ENCODE measurements at regions not wholly inside any gene's neighbourhood (a gene's known extent, or its start where the extent isn't known, plus 50 kb on each side); places are given as distances from the start of the nearest gene placed in this dataset.

GRCh38 chr2:3982160-3982559 lies 278.8 kb downstream of the DCDC2C start:
- H3K4me2 ChIP-seq (ENCODE audit: low read length) = no peak overlapping the region
- DNase-seq (ENCODE audit: low read depth, low spot score) = no peak
- no peaks in the 10 kb centered on the region for H3K9me3 ChIP-seq (ENCODE audit: control insufficient read depth in 1 of 2, insufficient read depth in 1 of 2, low read depth in 1 of 2, low read length in 2 of 2)
- H2AFZ ChIP-seq (ENCODE audit: low read depth, low read length, poor library complexity, severe bottlenecking) = no peak overlapping the region
- CTCF ChIA-PET = no interaction called here
- no peaks in the 10 kb centered on the region for H3K27me3 ChIP-seq (ENCODE audit: insufficient read depth, low read length)
- BruUV-seq (replicated peaks) = no TSS peak
- intact Hi-C loops (cut with micrococcal nuclease) = no loop called here
- no peaks in the 10 kb centered on the region for H3K79me2 ChIP-seq (ENCODE audit: insufficient read depth, low read length)
- RAD21 ChIA-PET (ENCODE audit: low non-redundant PET in 1 of 2, low total read pairs in 2 of 2, uncharacterized antibody in 2 of 2, unreplicated experiment in 2 of 2) = no interaction called here
- H3K4me3 ChIP-seq (replicated peaks in 1 of 2; ENCODE audit: low read depth in 1 of 2, low read length in 2 of 2) = no peak overlapping the region
- H4K20me1 ChIP-seq (ENCODE audit: insufficient read depth) = no peaks in the 10 kb centered on the region
- no peak overlapping the region for H3K27ac ChIP-seq (ENCODE audit: low read depth, low read length)
- TF ChIP-seq ELF1 (IDR thresholded peaks at IDR 0.05; ENCODE audit: borderline replicate concordance, low read depth) (no peak), SIN3A (IDR thresholded peaks at IDR 0.05; ENCODE audit: low read depth) (no peak), ZBTB33 (IDR thresholded peaks at IDR 0.05; ENCODE audit: extremely low read depth, insufficient replicate concordance, low read length) (no peak), JUND (IDR thresholded peaks at IDR 0.05) (no peak), REST (IDR thresholded peaks at IDR 0.05; ENCODE audit: low read depth) (no peak), SRF (IDR thresholded peaks at IDR 0.05; ENCODE audit: low read depth) (no peak), YY1 (IDR thresholded peaks at IDR 0.05; ENCODE audit: extremely low read depth, insufficient replicate concordance, low read depth, low read length) (no peak), EGR1 (IDR thresholded peaks at IDR 0.05; ENCODE audit: low read depth) (no peak), POLR2AphosphoS5 (IDR thresholded peaks at IDR 0.05; ENCODE audit: low read depth, low read length) (no peak), POLR2A (IDR thresholded peaks at IDR 0.05; ENCODE audit: borderline replicate concordance, extremely low read depth, insufficient read depth, insufficient read length) (no peak), SP1 (IDR thresholded peaks at IDR 0.05; ENCODE audit: low read depth) (no peak), CBX3 (IDR thresholded peaks at IDR 0.05; ENCODE audit: low read depth) (no peak), MAX (IDR thresholded peaks at IDR 0.05) (no peak), ZNF274 (IDR thresholded peaks at IDR 0.05; ENCODE audit: low read depth, low read length) (no peak), ATF3 (IDR thresholded peaks at IDR 0.05) (no peak), TCF7L2 (IDR thresholded peaks at IDR 0.05; ENCODE audit: borderline replicate concordance, extremely low read depth, insufficient read depth, insufficient read length) (no peak), FOSL1 (IDR thresholded peaks at IDR 0.05; ENCODE audit: low read depth) (no peak), RAD21 (IDR thresholded peaks at IDR 0.05; ENCODE audit: low read depth) (no peak), EZH2phosphoT487 (IDR thresholded peaks at IDR 0.05; ENCODE audit: borderline replicate concordance) (no peak)
- H3K4me1 ChIP-seq (ENCODE audit: control insufficient read depth in 1 of 2, insufficient read depth in 2 of 2, low read length in 2 of 2) = no peaks in the 10 kb centered on the region
- H3K9me2 ChIP-seq (ENCODE audit: insufficient read depth) = no peaks in the 10 kb centered on the region
- POLR2A ChIA-PET = no interaction called here
- no peak overlapping the region for H3K9ac ChIP-seq (ENCODE audit: low read length)
- no peaks in the 10 kb centered on the region for H3K36me3 ChIP-seq (ENCODE audit: control insufficient read depth in 1 of 2, insufficient read depth in 2 of 2, low read length in 2 of 2)
- ATAC-seq = no peak
